Activated CD8-positive, alpha-beta memory T cell treated with anti-CD3 and anti-CD28 coated beads, Interleukin-2, amount 10 ng/mL, durations not matched to agents 7 days and 5 days (primary cell): ENCODE measurements at regions not wholly inside any gene's neighbourhood (a gene's known extent, or its start where the extent isn't known, plus 50 kb on each side); places are given as distances from the start of the nearest gene placed in this dataset. TPM values are rescaled to one million over a fixed set of nuclear protein-coding genes. Genes with fewer than 3 reads are reported as not detected.
"Not testable (repeated sequence)": the region's sequence is repeated elsewhere in the genome, so short reads cannot be mapped to it uniquely, and the experiment has no call there.

Experiments
- ATAC-seq: fragments of 150-1000 bp; cut with Tn5 transposase; one replicate; pipeline ENCODE4 v1.10.0; 2021; ENCODE audit warnings: moderate library complexity
- CTCF ChIA-PET: fragments of 350-600 bp; sonication (Branson Sonifier 250); formaldehyde crosslinking; loops from one replicate; lab custom pipeline; 2021; ENCODE audit warnings: antibody characterized with exemption; lab: Charles Lee
- DNase-seq: peaks from one replicate; pipeline ENCODE4 v3.0.0-alpha.2; 2020
- H3K27ac Mint-ChIP-seq: one replicate; pipeline ENCODE4 v1.8.0; 2021; ENCODE audit warnings: mild to moderate bottlenecking, mixed read lengths
- H3K27me3 Mint-ChIP-seq: one replicate; pipeline ENCODE4 v1.8.0; 2021; ENCODE audit warnings: mixed read lengths
- H3K36me3 Mint-ChIP-seq: one replicate; pipeline ENCODE4 v1.8.0; 2021; ENCODE audit warnings: mild to moderate bottlenecking, mixed read lengths
- H3K4me1 Mint-ChIP-seq: one replicate; pipeline ENCODE4 v1.8.0; 2021; ENCODE audit warnings: mixed read lengths
- H3K4me3 Mint-ChIP-seq: one replicate; pipeline ENCODE4 v1.8.0; 2021; ENCODE audit warnings: mild to moderate bottlenecking, moderate library complexity, mixed read lengths
- H3K9me3 Mint-ChIP-seq: one replicate; pipeline ENCODE4 v1.8.0; 2022; ENCODE audit warnings: low read depth, mixed read lengths
- microRNA-seq: library from miRNA; unstranded; fragments of <30 nt; microRNA quantifications from one replicate; pipeline ENCODE4 v1.2.0, GENCODE V29; 2022

GRCh38 chr15:101961263-101961662 is 149.3 kb downstream of the OR4F15 start:
- CTCF ChIA-PET, H3K27me3 Mint-ChIP-seq, DNase-seq, H3K9me3 Mint-ChIP-seq, H3K4me3 Mint-ChIP-seq, H3K36me3 Mint-ChIP-seq, ATAC-seq, H3K4me1 Mint-ChIP-seq, H3K27ac Mint-ChIP-seq: not testable (repeated sequence)

GRCh38 chr15:101961765-101962164 is 149.8 kb downstream of the OR4F15 start:
- H3K4me3 Mint-ChIP-seq, CTCF ChIA-PET, H3K9me3 Mint-ChIP-seq, H3K27ac Mint-ChIP-seq, H3K36me3 Mint-ChIP-seq, H3K4me1 Mint-ChIP-seq, H3K27me3 Mint-ChIP-seq, DNase-seq, ATAC-seq: not testable (repeated sequence)

DNA sequence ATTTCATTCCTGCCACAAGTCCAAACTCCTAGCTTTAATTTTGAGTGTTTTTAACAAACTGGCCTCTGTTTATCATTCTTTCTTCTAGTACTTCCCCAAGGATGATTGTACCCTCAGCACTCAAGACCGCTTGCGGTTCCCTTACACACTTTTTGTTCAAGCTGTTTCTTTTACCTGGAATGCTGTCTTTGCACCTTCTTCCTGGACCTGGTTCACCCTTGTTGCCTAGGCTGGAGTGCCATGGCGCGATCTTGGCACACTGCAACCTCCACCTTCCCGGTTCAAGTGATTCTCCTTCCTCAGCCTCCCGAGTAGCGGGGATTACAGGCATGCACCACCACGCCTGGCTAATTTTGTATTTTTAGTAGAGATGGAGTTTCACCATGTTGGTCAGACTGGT is 151.7 kb downstream of the OR4F15 start:
- H3K4me1 Mint-ChIP-seq, DNase-seq, H3K36me3 Mint-ChIP-seq, CTCF ChIA-PET, H3K27ac Mint-ChIP-seq, H3K27me3 Mint-ChIP-seq, H3K4me3 Mint-ChIP-seq, ATAC-seq, H3K9me3 Mint-ChIP-seq: not testable (repeated sequence)

DNA sequence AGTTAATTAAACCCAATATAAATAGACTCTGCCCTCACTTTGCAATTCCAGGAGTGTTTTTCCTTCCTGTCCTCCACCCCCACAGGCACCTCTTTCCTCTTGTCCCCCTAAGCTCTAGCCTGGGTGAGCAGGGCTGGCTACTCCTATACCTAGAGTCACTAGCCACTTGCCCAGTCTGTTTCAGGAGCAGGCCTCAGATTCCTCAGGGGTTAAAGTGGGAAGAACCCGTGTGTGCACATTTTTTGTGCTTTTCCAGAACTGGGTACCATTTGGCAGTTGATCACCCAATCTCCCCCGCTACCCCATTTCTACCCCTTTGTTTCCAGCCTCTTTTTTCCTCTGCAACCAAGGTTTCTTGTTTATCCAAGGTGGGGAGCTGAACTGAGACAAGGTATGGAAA is 153.4 kb downstream of the OR4F15 start:
- H3K27ac Mint-ChIP-seq, H3K4me1 Mint-ChIP-seq, H3K4me3 Mint-ChIP-seq, H3K27me3 Mint-ChIP-seq, H3K9me3 Mint-ChIP-seq, H3K36me3 Mint-ChIP-seq, CTCF ChIA-PET, ATAC-seq: not testable (repeated sequence)
- DNase-seq, result peak; percentile 16

GRCh38 chr15:101965860-101966259 is 153.9 kb downstream of the OR4F15 start:
- H3K27ac Mint-ChIP-seq, H3K4me1 Mint-ChIP-seq, H3K27me3 Mint-ChIP-seq, CTCF ChIA-PET, ATAC-seq, H3K36me3 Mint-ChIP-seq, H3K4me3 Mint-ChIP-seq, H3K9me3 Mint-ChIP-seq: not testable (repeated sequence)
- peak; percentile 39 for DNase-seq

DNA sequence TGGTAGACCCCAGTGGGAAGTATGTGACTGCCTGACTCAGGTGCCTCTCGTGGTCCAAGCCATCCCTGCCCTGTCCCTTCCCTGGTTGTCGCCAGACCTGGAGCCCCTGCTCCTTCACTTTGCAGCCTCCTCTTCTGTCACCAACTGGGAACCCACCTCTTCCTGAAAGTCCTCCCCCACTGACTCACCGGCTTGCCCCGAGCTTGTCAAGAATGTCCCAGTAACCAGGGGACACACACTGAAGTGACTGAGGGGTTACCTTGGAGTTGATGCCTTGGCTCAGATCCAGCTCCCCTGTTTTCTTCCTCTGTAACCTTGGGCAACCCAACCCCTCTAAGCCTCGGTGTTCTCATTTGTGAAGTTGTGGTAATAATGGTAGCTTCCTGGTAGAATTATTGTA is 155.4 kb downstream of the OR4F15 start:
- H3K27me3 Mint-ChIP-seq, H3K9me3 Mint-ChIP-seq, DNase-seq, H3K27ac Mint-ChIP-seq, ATAC-seq, CTCF ChIA-PET, H3K36me3 Mint-ChIP-seq, H3K4me3 Mint-ChIP-seq, H3K4me1 Mint-ChIP-seq: not testable (repeated sequence)

- H3K27me3 Mint-ChIP-seq, DNase-seq, H3K4me3 Mint-ChIP-seq, H3K36me3 Mint-ChIP-seq, H3K9me3 Mint-ChIP-seq, ATAC-seq, H3K4me1 Mint-ChIP-seq, H3K27ac Mint-ChIP-seq, CTCF ChIA-PET: not testable (repeated sequence)
Measured at GRCh38 chr15:101970605-101971004, 158.6 kb downstream of the OR4F15 start.

GRCh38 chr15:101977281-101977680 is 165.3 kb downstream of the OR4F15 start:
- H3K27ac Mint-ChIP-seq, H3K36me3 Mint-ChIP-seq, ATAC-seq, DNase-seq, CTCF ChIA-PET, H3K27me3 Mint-ChIP-seq, H3K9me3 Mint-ChIP-seq, H3K4me3 Mint-ChIP-seq, H3K4me1 Mint-ChIP-seq: not testable (repeated sequence)

GRCh38 chr15:101980206-101980910 is 168.4 kb downstream of the OR4F15 start:
- CTCF ChIA-PET, H3K27ac Mint-ChIP-seq, H3K36me3 Mint-ChIP-seq, H3K4me1 Mint-ChIP-seq, H3K4me3 Mint-ChIP-seq, ATAC-seq, H3K27me3 Mint-ChIP-seq, H3K9me3 Mint-ChIP-seq: not testable (repeated sequence)
- DNase-seq, result peak; percentile 37

Small RNA genes in the stretch of these regions (microRNA-seq; reads per million reads assigned to microRNA genes)
- gene MIR1302-10 (not detected), gene MIR6859-3 (not detected)
